GM19467 (cell line): ENCODE measurements at regions not wholly inside any gene's neighbourhood (a gene's known extent, or its start where the extent isn't known, plus 50 kb on each side); places are given as distances from the start of the nearest gene placed in this dataset.

Experiments used
- ATAC-seq: cut with Tn5 transposase; IDR thresholded peaks from one replicate; pipeline ENCODE4 v1.9.1; 2021; ENCODE audit warnings: mild to moderate bottlenecking, moderate library complexity; ENCODE audit not compliant: unreplicated experiment

GRCh38 chr10:31143331-31143935, 111.8 kb upstream of the ZNF438 start:
- no peak for ATAC-seq

DNA sequence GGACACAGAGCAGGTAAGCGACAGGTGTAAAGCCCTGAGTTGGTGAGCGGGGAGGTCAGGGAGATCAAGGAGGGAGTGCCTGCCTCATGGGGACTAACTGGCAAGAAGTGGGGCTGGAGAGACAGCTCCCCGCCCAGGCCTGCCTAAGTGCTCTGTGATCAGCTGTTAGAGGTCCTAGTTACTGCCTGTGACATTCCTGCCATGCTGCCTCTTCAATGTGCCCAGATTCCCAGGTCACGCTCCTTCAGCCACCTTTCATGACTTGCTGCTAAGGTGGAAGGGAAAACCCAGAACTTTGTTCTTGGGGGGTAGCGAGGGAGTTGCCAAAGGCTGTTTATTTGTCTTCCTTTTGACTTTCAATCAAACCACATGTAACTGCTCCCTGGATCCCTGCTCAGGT, 114.3 kb upstream of the ZNF438 start:
- ATAC-seq = no peak

DNA sequence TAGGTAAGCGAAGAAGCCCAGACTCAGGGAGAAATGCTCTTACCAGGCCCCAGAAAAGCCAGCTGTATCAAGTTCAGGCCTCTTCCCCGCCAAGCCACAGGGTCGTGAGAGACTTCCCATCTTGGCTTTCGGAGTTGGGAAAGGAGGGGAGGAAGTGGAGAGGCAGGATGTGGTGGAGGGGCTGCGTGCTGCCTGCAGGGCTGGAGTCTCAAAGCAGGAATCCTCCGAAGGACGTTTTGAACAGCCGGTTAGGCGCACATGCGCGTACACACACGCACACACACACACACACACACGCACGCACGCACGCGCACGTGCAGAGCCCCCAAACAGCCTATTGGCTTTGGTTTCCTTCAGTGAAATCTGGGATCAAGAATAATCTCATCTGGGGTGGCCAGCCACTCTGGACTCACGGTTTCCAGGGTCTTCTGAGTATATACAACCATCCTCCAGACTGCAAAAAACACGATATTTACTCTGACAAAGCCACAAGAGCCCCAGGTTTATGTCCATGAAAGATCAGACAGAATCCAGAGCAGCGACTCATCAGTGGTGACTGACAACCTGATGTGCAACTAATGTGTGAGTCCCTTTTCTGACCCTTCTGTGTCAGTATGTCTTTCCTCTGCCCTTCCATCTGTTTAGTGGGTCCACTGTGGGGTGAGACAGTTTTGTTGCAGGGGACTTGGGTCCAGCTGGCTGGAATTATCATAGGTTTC, 115.0 kb upstream of the ZNF438 start:
- ATAC-seq = no peak

GRCh38 chr10:31147210-31147608, 115.5 kb upstream of the ZNF438 start:
- no peak for ATAC-seq

DNA sequence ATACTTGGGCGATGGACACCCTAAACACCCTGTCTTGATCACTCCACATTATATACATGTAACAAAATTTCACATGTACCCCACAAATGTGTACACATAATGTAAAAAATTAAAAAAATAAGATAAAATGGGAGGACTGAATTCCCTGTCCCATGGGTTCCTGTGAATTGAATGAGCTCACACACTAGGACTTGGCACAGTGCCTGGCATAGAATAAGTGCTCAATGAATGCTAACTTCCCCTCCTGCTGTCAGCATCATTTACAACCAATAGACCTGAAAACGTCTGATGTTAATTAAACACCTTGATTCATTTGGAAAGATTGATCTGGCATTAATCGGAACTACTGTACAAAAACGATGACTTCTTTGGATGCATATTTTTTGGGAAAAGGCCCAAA, 117.3 kb upstream of the ZNF438 start:
- no peak for ATAC-seq

- ATAC-seq = no peak
These were observed 118.3 kb upstream of the ZNF438 start for GRCh38 chr10:31149835-31150512.

DNA sequence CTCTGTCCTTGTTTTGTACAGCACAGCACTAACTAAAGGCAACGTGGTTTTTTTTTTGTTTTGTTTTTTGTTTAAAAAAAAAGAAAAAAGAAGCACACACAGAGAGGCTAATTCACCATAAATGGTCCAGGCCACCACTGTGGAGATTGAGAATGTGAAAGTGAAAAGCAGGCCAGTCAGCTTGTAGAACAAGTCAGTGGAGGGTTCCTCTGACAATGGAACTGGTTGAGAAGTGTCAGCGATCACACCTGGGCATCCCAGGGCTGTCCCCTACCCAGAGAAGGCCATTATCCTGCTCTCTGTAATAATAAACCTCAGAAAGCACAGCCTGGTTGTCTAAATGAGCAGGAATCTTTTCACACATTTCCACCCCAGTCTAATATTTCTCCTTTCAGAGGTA, 119.6 kb upstream of the ZNF438 start:
- no peak for ATAC-seq

DNA sequence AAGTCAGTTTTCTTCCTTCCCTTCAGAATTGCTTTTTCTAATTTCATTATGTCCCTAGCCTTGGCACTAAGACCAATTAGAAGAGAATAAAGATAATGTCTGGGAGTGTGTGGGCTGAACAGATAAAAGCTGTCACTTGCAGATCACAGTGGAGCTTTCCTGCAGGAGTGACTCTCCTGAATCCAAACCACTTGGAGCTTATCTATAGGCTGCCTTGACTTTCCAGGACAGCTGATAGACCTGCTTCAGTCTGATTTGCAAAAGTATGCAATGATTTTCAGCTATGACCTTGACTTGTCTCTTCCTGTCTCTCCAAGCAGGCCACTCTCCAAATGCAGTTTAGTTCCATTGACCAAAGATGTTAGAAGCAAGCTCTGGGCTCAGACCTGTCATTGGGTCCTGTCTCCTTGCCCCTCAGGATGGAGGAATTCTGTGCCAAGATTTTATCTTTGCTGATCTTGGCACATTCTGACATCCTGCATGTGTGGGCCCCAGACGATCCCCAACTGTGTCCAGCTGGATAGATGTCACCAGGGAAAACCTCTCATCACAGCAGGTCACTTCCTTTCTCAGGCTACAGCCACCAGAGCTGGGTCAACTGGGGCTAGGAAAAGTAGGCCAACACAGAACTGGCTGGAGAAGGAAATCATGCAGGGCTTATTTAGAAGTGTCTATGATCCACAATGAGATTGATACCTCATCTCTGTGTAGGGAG, 120.9 kb upstream of the ZNF438 start:
- no peak for ATAC-seq

GRCh38 chr10:31153161-31153560, 121.5 kb upstream of the ZNF438 start:
- ATAC-seq = no peak

DNA sequence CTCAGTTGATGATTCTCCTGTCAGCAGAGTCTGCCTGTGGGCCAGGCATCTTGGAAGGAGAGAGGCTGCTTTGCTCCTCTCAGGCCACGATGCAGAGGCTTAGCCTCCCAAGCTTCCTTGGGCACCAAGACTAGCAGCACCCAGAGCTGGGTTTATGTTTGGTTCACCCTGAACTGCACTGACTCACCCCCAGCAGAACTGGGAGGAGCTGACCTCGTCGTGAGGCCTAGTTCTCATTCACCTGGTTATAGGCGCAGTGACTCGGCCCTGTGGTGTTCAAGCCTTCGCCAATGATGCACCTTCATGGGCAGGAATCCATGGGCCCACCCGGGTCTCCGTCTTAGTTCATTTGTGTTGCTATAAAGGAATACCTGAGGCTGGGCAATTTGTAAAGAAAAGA, 122.0 kb upstream of the ZNF438 start:
- ATAC-seq = no peak

DNA sequence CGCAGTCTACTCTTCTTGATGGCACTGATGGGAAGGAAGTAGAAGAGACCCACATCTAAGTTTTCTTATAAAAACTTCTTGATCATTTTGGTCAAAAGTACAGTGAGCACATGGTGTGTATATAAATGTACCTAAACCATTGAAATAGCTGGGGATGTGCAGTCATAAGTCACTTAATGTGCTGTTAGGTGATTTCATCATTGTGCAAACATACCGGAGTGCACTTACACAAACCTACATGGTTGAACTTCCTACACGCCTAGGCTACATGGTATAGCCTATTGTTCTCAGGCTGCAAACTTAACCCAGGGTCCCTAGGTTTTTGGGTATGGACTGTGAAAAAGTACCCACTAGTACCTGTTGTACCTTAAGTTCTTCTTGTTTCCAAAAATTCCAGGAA, 123.3 kb upstream of the ZNF438 start:
- ATAC-seq = no peak

DNA sequence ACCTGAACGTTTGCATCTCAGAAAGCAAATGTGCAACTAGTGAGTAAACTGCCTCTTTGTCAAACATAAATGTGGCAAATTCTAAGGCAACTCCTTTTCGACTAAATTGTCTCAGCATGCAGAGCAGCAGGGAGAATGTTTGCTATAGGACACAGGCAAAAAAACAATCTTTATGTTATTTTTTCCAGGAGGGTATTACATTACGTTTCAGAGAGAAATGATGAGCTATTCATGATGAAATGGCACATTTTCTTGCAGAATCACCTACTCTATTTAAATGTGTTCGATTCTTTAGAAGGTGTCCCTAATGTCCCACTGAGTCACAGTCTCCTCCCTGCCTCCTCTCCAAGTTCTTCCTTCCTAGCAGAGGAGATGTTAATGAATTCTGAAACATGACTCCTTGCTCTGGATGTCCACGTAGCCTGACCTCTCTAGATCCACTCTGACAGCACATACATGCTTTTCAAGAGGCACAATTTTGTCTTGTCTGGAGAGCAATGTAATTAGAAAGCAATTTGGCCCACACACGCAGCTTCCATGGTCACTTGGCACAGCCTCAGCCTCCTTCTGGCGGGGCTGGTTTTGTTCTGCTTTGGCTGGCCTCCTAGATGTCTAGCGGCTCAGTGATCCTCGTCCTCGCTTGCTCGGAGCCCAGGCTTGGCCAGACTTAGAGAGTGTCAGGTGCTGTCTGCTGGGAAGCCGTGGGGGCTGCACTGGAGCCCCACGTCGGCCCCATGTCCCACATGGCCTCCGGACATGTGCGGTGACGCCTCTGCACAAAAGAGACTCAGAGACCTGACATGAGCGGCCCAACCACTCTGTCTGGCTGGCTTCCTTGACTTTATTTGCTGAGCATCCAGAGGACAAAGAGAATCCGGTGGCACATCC, 125.7 kb upstream of the ZNF438 start:
- ATAC-seq = no peak

GRCh38 chr10:31158011-31158658, 126.5 kb upstream of the ZNF438 start:
- ATAC-seq = no peak

DNA sequence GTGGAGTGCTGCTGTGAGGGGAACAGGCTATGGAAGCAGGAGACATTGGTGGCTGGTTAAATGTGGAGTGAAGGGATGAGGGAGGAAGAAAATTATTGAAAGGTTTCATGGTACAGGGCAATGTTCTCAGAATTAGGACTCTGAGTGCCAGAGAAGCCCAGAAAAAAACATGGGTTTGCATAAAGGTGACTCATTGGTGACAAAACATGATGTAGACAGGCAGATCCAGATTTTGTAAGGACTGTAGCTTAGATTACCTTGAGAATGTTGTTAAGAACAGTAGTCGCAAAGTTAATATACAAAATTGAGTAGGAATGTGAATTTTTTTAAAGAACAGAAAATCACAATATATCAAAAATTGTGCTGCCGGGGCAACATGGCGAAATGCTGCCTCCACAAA, 134.9 kb upstream of the ZNF438 start:
- no peak for ATAC-seq

- ATAC-seq = no peak
These were observed 139.0 kb upstream of the ZNF438 start for GRCh38 chr10:31170636-31171035.

DNA sequence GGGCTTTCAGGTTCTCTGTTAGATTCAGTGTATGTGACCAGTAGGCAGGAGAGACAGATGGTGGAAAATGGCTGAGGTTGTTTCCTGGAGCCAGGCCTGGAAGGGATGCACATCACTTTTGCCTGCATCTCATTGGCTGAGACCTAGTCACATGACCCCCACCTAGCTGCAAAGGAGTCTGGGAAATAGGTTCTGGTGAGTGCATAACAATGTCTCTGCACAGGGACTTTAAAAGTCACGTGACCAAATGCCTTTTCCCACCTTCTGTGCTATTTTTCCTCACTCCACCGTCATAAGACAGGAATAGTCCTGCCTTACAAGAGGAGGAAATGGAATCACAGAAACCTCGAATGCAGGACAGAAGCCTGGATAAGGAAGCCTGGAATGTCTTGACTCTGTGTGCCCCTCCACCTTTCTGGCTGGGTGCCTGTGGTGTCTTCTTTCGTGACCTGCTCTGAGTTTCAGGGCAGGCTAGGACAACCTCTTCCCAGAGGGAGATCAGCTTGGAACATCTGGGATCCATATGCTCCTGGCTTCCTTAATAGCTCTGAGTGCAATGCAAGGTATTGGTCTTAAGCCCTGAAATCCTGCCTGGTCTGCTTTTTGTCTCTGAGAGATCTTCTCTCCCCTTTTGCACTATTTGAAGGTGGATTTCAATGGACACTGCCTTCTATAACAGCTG, 139.9 kb upstream of the ZNF438 start:
- no peak for ATAC-seq

GRCh38 chr10:31172925-31173324, 141.3 kb upstream of the ZNF438 start:
- no peak for ATAC-seq

GRCh38 chr10:31173752-31174151, 142.1 kb upstream of the ZNF438 start:
- ATAC-seq = no peak

- ATAC-seq = no peak
These were observed 139.8 kb upstream of the ZEB1 start for GRCh38 chr10:31179091-31179680.
